ENCODE measurements at regions not wholly inside any gene's neighbourhood (a gene's known extent, or its start where the extent isn't known, plus 50 kb on each side); places are given as distances from the start of the nearest gene placed in this dataset.

DNA sequence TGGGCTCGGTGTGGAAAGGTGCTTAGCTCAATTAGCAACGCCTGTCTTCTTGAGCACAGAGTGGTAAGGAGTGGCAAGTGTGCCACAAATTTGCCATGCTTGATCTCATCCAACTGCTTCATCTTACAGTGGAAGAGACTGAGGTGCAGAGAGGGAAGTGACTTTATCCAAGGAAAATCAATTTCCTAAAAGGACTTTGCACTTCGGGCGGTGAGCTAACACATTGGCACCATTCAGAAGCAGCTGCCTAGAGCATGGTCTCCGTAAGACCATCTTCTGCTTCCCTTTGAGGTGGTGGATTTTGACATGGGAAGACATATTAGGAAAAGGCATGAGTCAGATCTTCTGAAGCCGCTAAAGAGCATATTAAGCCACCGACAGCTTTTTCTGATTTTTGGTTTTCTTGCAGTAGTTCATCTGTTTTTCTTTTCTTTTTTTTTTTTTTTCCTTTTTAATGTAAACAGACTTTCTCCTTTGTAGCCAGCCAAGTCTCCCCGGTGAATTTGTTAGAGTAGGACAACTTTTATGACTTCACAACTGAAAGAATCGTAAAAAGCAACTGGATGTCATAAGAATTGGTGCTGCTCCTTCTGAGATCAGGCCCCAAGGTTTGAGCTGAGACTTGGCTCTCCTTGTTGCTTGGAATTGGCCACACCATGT is 273.2 kb downstream of the CDC5L start:
- FAIRE-seq: no peak
- no peak for DNase-seq (ENCODE audit: low spot score)

DNA sequence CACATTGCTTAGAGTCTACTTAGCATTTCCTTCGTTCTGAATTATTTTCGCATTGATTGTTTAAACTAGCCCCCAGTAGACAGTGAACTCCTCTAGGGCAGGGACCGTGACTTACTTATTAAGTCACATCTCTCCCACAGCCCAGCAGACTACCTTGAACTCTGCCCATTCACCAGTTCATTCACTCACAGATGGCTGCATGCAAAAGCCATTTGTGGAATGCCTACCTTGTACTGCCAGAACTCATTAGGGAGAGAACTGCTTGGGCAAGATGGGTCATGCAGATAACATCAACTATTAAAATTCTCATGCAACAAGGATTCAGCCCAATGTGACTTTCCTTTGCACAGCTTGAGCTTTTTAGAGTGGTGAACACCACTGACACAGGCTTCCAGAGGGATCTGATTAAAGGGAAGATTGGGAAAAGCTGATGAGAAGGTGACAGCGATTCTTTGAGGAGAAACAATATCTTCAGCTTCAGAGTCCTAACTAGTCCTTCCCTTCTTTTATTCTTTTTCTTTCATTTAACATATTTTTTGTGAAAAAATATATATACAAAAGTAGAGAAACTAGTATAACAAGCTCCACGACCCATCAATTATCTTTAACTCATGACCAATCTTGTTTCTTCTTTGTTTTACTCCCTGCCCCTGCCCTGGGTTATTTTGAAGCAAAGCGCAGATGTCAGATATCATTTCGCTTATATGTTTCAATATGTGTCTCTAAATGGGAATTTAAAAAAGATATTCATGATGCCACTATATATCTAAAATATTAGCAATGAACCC is 273.9 kb downstream of the CDC5L start:
- DNase-seq (ENCODE audit: low spot score): peak; percentile 66
- peak; percentile 73 for FAIRE-seq

DNA sequence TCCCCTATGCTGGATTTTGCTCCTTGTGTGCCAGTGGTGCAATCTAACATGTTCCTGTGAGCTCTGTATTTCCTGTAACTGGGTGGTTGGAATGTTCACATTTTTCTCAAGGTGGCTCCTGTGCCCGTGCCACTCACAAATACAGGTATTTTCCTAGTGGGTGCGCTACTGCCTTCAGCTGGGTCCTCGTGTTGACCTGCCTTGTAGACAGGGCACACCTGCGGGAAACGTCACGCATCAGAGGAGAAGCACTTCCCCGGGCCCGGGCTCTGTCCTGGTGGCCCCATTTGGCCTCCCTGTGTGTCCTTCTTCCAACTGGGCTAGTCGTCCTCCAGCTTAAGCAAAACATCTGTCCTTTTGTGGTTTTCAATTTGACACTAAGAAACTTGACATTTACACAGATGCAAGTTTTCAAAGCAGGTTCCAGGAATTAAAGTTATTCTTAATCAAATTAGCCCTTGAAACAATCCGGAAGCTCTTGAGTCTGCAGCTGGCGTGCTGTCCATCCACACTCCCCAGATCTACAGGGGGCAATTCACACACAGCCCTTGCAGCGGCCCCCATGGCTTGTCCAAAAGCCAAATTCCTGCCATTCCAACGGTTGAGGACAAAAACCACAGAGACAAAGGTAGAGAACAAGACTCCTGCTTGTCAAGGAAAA is 275.1 kb downstream of the CDC5L start:
- FAIRE-seq (peak; percentile 41), DNase-seq (ENCODE audit: low spot score) (peak; percentile 58)

DNA sequence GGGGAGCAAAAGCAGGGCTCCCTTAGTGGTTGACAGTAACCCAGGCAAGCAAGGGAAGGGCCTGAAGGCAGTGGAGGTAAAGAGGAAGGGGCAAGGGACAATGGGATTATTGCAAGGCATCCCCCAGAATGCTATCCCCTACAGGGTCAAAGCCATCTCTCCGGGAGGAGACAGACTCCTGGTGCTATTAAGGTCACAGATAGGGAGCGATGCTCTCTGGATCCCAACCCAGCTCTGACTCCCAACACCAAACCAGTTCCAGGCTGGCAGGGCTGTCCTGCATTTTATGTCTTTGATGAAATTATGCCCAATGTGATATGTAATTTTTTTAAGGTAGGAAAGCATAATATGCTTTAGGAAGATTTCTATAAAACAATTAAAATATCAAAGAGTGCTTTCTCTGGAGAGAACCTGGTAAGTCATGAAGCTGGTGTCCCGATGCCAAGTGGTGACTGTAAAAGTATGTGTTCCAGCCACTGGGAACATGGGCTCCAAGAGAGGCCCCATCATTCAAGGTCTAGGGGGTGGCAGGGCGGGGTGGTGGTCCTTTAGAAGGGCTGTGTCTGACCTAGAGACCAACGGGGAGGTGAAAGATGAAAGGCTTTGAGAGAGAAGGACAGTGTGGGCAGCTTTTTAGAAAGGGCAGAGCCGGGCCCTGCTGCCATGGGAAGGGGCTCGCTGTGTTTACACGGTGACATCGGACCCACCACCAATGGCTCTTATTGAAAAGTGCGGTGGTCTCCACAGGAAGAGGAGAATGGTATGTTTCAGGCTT is 276.5 kb downstream of the CDC5L start:
- DNase-seq (ENCODE audit: low spot score): no peak
- no peak for FAIRE-seq

DNA sequence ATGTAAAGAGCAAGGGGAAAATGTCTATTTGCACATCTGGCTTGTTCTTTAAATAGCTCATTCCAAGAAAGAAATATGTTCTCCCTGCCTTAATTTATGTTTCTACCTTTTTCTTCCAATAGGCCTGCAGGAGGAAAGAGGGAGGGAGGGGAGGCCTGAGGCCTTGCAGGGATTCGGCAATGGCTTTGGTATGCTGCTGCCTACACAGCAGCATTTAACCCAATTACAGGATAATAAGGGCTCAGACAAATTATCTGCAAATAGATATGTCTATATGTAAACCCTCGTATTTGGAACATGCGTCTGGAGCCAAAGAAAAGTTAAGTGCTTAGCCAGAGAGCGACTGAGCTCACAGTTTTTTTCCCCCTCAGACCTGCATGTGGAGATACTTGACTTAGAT is 277.2 kb downstream of the CDC5L start:
- DNase-seq (ENCODE audit: low spot score): no peak
- FAIRE-seq: no peak

DNA sequence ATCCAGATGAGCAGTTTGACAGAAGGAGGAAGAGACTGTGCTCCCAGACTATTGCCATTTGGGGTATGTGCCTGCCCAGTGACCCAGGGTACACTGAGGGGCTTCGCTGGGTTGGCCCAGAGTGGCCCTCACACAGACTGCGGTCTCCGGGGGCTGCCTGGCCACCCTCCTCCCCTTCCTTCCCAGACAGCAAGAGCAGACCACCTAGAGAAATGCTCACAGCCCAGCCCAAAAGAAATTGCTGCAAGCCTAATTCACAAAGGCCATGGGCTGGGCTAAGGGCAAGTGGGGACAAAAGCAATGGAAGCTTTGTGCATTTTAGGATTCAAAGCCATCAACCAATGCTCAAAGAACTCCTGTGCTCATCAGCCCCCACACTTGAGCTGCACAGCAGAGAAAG is 277.6 kb downstream of the CDC5L start:
- DNase-seq (ENCODE audit: low spot score) (no peak), FAIRE-seq (no peak)

DNA sequence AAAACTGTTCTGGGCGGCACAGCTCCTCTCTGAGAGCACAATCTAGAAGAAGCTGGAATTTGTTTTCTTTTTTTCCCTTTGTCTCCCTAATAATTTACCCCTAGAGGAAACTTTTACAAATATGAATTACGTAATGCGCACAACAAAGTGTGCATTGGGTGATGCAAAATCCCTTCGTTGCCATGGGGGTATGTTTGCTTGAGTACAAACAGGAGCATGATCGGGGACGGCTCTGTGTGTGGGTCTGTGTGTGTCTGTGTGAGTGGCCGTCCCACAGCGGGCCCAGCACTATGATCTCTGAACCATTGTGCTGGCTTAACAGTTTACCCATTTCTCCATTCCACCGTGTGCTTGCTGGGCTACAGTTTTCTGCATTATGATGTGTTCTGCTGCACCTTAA is 278.2 kb downstream of the CDC5L start:
- no peak for FAIRE-seq
- DNase-seq (ENCODE audit: low spot score): no peak

DNA sequence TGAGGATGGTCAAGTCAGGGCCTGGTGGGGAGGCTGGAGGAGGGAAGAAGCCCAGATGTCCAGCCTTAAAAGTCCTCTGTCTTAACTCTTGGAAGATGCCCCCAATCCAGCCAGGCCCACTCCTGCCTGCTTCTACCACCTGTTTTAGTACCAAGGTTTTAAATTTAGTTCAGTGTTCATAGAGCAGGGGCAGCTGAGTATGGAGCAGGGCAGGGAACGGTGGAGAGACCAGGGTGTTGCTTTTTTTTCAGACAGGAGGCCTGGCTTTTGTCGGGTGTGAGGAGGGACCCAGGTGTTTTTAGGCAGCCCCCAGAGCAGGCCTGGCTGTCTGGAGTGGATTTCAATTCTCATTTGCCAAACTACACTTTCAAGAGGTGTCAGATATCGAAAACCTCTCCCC is 278.8 kb downstream of the CDC5L start:
- FAIRE-seq (no peak), DNase-seq (ENCODE audit: low spot score) (no peak)

DNA sequence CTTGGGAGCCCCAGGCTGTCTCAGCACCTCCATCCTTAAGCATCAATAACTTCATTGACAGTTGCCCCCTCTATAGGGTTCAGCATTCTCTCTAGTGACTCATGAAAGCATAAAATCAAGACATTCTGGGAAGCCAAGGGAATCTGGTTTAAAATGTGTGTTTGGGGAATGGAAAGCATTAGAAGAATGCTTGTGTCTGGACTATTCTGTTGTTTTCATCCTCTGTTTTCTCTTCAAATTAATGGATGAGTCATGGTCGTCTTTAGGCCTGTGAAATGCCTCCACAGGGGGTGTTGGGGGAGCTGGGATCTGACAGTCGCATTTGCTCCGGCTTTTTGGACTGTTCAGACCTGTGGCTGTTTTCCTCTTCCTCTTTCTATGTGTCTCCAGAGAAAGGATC is 279.7 kb downstream of the CDC5L start:
- FAIRE-seq (no peak), DNase-seq (ENCODE audit: low spot score) (peak; percentile 44)

DNA sequence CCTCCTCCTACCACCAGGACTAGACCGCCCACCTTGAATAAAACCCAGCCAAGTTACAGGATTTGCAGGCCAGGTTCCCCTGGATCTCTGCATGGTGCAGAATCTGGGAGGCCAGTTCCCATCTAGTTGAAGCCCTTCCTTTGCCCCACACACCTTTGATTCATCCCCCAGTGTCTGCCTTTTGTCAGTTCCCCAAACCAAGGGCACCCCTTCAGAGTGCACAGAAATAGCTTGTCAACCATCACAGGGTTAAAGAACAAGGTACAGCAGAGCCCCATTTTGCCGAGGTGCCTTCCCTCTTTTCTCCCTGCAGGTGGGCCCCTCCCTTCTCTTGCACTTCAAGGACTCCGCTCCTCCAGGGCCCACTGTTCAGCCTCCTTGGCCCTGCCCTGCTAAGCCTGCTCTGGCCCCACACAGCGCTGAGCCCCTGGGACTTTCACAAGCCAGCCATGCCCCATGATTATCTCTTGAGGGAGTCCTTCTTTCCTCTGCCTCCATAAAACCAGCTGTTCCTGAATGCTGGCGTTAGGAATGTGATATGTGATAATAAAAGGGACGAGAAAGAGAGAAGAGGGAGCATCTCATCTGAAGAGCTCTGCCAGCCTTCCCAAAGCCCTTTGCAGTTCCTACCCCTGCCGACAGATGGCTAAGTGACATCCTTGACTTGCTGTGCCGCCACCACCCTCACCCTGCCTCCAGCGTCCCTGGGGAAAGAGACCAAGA is 280.3 kb downstream of the CDC5L start:
- no peak for DNase-seq (ENCODE audit: low spot score)
- no peak for FAIRE-seq

DNA sequence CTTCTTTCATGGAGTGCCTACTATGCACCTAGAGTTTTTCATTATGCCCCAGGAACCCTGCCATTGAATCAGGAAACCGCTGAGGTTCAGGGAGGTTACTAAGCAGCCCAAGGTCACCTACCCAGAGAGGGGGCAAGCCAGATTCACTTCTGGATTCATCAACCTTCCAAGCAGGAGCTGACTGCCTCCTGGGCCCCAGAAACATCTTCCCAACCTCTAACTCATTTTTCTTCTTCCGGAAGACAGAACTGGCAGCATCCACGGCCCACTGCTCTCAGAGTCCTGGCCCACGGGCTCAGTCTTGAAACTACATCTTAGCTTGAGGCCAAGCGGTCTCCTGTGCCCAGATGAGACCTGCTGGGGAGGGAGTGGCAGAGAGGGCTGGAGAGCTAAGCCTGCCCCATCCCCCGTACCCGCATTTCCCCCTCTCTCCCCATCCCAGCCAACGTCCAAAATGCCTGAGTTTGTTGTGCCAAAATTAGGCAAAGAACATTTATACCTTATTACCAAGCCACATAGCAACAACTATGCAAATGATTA is 281.0 kb downstream of the CDC5L start:
- DNase-seq (ENCODE audit: low spot score): no peak
- FAIRE-seq: no peak

DNA sequence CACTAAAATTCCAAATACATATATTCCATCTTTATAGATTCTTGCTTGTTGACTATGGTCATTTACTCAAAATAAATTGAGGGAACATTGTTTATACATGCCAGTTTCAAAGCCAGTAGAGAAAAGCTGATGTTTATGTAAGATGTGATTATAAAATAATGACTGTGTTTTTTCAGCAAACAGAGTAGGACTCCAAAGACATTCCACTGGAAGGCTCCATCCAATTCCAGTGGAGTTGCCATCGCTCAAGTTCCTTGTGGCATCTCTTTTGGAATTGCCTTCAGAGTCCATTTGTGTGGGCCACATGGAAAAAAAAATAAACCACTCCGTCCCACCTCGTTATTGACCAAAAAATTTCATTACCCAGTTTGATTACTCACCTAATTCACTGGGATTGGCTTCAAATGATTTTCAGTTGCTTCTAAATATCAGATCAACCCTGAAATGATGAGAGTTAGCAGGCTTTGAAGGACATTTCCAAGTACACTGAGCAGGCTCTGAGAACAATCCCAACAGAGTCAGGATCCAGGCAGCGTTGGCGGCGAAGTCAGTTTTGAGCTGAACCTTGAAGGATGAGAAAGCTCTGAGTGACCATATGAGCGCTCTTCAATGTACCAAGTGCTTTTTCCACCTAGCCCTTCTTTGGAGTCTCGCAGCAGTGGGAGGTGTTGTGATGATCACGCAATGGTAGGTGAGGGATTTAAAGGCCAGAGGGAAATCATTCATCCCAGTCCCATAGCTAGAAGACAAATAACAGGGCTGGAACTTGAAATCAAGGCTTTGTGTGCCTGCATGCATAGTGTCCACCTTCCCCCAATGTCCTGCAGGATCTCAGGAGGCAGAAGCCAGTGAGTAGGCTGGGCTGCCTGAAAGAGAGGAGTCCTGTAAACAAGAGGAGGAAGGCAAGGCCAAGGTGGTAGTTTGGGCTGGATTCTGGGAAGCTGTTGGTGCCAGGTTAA is 281.7 kb downstream of the CDC5L start:
- FAIRE-seq (no peak), DNase-seq (ENCODE audit: low spot score) (no peak)

DNA sequence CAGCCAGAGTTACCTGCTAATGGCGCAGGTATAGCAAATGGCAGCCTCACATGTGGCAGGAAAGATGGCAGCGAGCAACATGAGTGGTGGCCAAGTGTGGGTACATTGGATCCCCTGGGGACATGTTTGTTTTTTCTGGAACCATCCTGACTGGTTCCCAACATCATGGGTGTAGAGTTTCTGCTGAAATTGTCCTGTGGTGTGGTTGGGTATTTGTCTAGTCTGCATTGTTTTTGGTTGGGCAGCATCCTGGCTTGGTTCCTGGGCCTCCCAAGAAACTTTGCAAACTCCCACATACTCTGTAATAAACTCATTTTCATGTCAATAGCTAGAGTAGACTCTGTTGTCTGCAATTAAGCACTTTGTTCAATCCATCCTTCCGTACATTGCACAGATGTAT is 282.6 kb downstream of the CDC5L start:
- FAIRE-seq: no peak
- no peak for DNase-seq (ENCODE audit: low spot score)

DNA sequence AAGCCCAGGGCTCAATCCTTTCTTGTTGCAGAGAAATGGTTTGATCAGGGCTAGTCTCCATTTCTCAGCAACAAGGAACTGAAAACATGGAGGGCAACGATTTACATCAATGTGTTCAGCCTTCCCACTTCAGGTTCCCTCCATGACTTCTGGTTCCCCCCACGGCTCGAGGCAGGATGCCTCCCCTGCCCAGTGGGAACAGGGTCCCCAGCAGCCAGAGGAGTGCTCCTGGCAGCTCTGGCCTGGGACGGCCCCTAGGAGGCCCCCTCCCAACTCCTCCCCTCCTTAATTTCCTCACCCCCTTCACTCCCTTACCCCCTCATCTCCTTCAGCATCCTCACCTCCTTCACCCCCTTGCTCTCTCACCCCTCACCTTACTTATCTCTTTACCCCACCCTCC is 283.8 kb downstream of the CDC5L start:
- FAIRE-seq: no peak

DNA sequence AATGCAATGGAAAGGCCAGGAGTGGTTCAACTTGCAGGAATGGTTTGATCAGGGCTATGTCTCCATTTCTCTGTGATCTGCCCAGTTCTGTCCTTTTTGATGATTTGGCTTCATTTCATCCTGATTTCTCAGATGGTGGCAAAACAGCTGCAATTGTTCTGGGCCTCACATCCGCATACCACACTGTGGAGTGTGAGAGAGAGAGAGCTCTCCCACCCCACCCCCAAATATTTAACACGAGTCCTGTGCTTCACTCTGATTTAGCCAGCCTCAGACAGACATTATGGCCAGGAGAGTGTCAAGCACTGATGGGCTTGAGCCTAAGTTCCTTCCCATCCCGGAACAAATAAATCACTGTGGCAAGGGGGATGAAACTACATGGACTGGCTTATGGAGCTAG is 284.6 kb downstream of the CDC5L start:
- DNase-seq (ENCODE audit: low spot score) (no peak), FAIRE-seq (no peak)

More for the DNA sequence above, 283.8 kb downstream of the CDC5L start:
- DNase-seq (ENCODE audit: low spot score): no peak

DNA sequence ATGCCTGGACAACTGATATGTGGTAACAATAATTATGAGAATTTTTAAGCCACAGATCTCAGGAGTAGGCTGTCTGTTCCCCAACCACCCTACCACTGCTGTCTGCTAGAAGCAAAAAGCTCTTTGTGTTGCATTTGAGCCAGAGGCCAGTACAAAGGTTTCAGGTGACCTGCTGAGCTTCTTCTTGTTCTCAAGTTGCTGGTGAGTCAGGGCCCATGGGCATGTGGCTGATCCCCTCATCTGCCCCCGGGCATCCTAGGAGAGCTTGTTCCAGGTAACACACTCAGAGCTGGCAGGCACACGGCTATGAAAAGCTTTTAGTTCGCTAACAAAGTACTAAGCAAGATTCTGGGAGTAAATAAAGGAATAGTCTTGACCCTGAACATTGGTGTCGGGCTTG is 285.3 kb downstream of the CDC5L start:
- FAIRE-seq: no peak
- no peak for DNase-seq (ENCODE audit: low spot score)

DNA sequence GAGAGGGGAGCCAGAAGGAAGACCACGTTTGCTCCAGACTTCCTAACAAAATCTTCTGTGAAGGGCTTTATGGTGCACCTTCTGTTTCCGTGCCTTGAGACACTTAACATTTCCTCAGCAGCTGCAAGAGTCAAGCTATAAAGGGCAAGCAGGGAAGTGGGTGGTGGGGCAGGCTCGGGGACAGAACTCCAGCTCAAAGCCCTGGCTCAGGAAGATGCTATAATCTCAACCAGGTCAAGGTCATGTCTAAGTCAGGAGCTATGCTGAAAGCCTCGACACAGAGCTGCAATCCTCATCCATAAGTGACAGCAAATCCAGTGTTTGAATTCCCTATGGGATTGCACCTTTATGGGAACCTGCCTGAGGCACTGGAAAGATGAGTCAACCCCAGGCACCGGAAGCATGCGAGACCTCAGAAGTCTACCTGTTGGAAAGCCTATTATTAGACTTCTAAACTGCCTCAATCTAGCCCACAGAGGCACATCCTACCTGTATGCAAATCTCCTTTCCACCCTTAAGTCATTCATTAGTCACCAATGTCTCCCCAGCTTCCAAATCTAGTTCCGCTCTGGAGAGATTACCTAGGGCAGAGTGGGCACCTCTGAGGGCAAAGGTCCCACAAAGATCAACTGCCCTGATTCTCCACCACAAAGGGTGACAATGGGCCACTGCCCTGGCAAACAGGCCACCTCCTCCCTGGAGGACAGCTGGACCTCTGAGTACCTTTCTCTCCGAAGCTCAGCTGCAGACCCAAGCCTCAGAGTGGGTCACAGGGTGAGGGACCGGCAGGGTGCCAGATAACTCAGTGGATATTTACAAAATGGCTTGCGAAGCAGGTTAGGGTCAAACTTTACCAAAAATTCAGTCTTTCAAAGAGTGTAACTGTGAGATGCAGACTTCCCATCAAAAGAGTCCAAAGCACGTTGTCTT is 287.0 kb downstream of the CDC5L start:
- no peak for DNase-seq (ENCODE audit: low spot score)
- no peak for FAIRE-seq

DNA sequence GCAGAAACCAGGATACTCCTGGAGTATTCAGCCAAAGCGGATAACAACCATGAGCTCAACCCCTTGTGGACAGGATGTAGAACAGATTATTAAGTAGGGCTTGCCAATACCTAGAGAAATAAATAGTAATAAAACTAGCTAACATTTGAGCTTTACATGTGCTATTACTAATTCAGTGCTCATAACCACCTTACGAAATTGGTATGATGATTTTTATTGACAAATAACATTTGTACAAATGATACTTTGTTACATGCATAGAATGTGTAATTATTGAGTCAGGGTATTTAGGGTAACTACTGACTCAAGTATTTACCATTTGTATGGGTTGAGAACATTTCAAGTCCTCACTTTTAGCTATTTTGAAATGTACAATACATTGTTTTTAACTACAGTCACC is 287.9 kb downstream of the CDC5L start:
- no peak for DNase-seq (ENCODE audit: low spot score)
- no peak for FAIRE-seq
